ENCODE measurements at regions not wholly inside any gene's neighbourhood (a gene's known extent, or its start where the extent isn't known, plus 50 kb on each side); places are given as distances from the start of the nearest gene placed in this dataset.
"Not testable (repeated sequence)": the region's sequence is repeated elsewhere in the genome, so short reads cannot be mapped to it uniquely, and the experiment has no call there.

- DNase-seq (ENCODE audit: low read depth, low spot score); H3K27me3 ChIP-seq (ENCODE audit: control insufficient read depth, insufficient read depth, low read length); POLR2A ChIA-PET; H3K9me3 ChIP-seq (ENCODE audit: control insufficient read depth, insufficient read depth, low read length); H3K4me3 ChIP-seq (ENCODE audit: low read depth, low read length); CTCF ChIA-PET; H3K27ac ChIP-seq (ENCODE audit: low read depth, low read length): not testable (repeated sequence)
Measured at GRCh38 chrX:140633105-140633504, 76.5 kb upstream of the LINC00632 start.

GRCh38 chrX:140608111-140608510 lies 101.4 kb upstream of the LINC00632 start:
- Histone ChIP-seq H3K9me3 (ENCODE audit: control insufficient read depth, insufficient read depth, low read length) (no peaks in the 10 kb centered on the region; the same call in 1 of the 2 replicates), H3K27ac (ENCODE audit: low read depth, low read length) (no peak overlapping the region), H3K27me3 (ENCODE audit: control insufficient read depth, insufficient read depth, low read length) (no peaks in the 10 kb centered on the region), H3K4me3 (ENCODE audit: low read depth, low read length) (no peak overlapping the region)
- TF ChIP-seq CTCF (IDR thresholded peaks at IDR 0.05; ENCODE audit: low read depth, low read length) = no peak
- CTCF ChIA-PET = no interaction called here
- POLR2A ChIA-PET = no interaction called here
- DNase-seq (ENCODE audit: low read depth, low spot score) = no peak

GRCh38 chrX:140602140-140602539 lies 97.3 kb upstream of the SOX3 start:
- CTCF ChIA-PET = no interaction called here
- POLR2A ChIA-PET = no interaction called here
- Histone ChIP-seq H3K27me3 (ENCODE audit: control insufficient read depth, insufficient read depth, low read length) (no peaks in the 10 kb centered on the region), H3K9me3 (ENCODE audit: control insufficient read depth, insufficient read depth, low read length) (no peaks in the 10 kb centered on the region), H3K4me3 (ENCODE audit: low read depth, low read length) (no peak overlapping the region), H3K27ac (ENCODE audit: low read depth, low read length) (no peak overlapping the region)
- TF ChIP-seq CTCF (IDR thresholded peaks at IDR 0.05; ENCODE audit: low read depth, low read length) = no peak
- DNase-seq (ENCODE audit: low read depth, low spot score) = no peak

- CTCF ChIA-PET = no interaction called here
- no peak for DNase-seq (ENCODE audit: low read depth, low spot score)
- H3K27ac ChIP-seq (ENCODE audit: low read depth, low read length) = no peak overlapping the region
- H3K27me3 ChIP-seq (ENCODE audit: control insufficient read depth, insufficient read depth, low read length) = no peaks in the 10 kb centered on the region
- TF ChIP-seq CTCF (IDR thresholded peaks at IDR 0.05; ENCODE audit: low read depth, low read length) = no peak
- no peaks in the 10 kb centered on the region for H3K9me3 ChIP-seq (ENCODE audit: control insufficient read depth, insufficient read depth, low read length)
- POLR2A ChIA-PET = no interaction called here
- H3K4me3 ChIP-seq (ENCODE audit: low read depth, low read length) = no peak overlapping the region
Measured at GRCh38 chrX:140599851-140600250, 95.0 kb upstream of the SOX3 start.

- ChIA-PET POLR2A (no interaction called here), CTCF (no interaction called here)
- Histone ChIP-seq H3K27me3 (ENCODE audit: control insufficient read depth, insufficient read depth, low read length) (no peaks in the 10 kb centered on the region), H3K27ac (ENCODE audit: low read depth, low read length) (no peak overlapping the region), H3K9me3 (ENCODE audit: control insufficient read depth, insufficient read depth, low read length) (no peaks in the 10 kb centered on the region), H3K4me3 (ENCODE audit: low read depth, low read length) (no peak overlapping the region)
- no peak for TF ChIP-seq CTCF (IDR thresholded peaks at IDR 0.05; ENCODE audit: low read depth, low read length)
- DNase-seq (ENCODE audit: low read depth, low spot score) = no peak
Measured at GRCh38 chrX:140589657-140590056, 84.8 kb upstream of the SOX3 start.

GRCh38 chrX:140586951-140587350 lies 82.1 kb upstream of the SOX3 start:
- POLR2A ChIA-PET = no interaction called here

More at GRCh38 chrX:140586951-140587350, 82.1 kb upstream of the SOX3 start:
- Histone ChIP-seq H3K9me3 (ENCODE audit: control insufficient read depth, insufficient read depth, low read length) (no peaks in the 10 kb centered on the region), H3K27ac (ENCODE audit: low read depth, low read length) (no peak overlapping the region), H3K27me3 (ENCODE audit: control insufficient read depth, insufficient read depth, low read length) (no peaks in the 10 kb centered on the region), H3K4me3 (ENCODE audit: low read depth, low read length) (no peak overlapping the region)
- TF ChIP-seq CTCF (IDR thresholded peaks at IDR 0.05; ENCODE audit: low read depth, low read length) = no peak
- CTCF ChIA-PET = no interaction called here
- no peak for DNase-seq (ENCODE audit: low read depth, low spot score)

All from AG04450 (cell line).